H1 (cell line): ENCODE measurements at regions not wholly inside any gene's neighbourhood (a gene's known extent, or its start where the extent isn't known, plus 50 kb on each side); places are given as distances from the start of the nearest gene placed in this dataset.

Experiments used
- CTCF ChIA-PET: fragments of 300-600 bp; sonication (Branson Sonifier 250); formaldehyde crosslinking; loops from one replicate; lab custom pipeline; 2021; ENCODE audit not compliant: partially characterized antibody; lab: Charles Lee
- POLR2A ChIA-PET: fragments of 300-600 bp; sonication (Branson Sonifier 250); formaldehyde crosslinking; loops from one replicate; lab custom pipeline; 2021; ENCODE audit warnings: inconsistent platforms; ENCODE audit not compliant: partially characterized antibody; lab: Charles Lee
- DNase-seq, 2 experiments: peaks; one replicate each; pipeline versions ENCODE4 v3.0.0 to v3.0.0-alpha.2; 2010 to 2022; ENCODE audit warnings: low spot score in 2 of 2, low read depth in 1 of 2, mixed read lengths in 1 of 2
- FAIRE-seq: peaks from 2 replicates; lab custom pipeline; 2011; peaks lifted over from hg19 to GRCh38; lab: Jason Lieb, UNC
- H2AFZ ChIP-seq: 2 replicates; pipeline ENCODE4 v1.8.1; 2012; ENCODE audit warnings: low read length, inconsistent platforms
- H2AK5ac ChIP-seq: 2 replicates; pipeline ENCODE4 v1.6.1; 2013; ENCODE audit warnings: low read depth, low read length
- H2BK120ac ChIP-seq: replicated peaks from 2 replicates; pipeline ENCODE3; 2013; ENCODE audit warnings: low read depth, low read length, inconsistent platforms
- H2BK12ac ChIP-seq: 2 replicates; pipeline ENCODE4 v1.6.1; 2013; ENCODE audit warnings: low read depth, low read length
- H2BK15ac ChIP-seq: 2 replicates; pipeline ENCODE4 v1.6.1; 2013; ENCODE audit warnings: low read length
- H2BK20ac ChIP-seq: 2 replicates; pipeline ENCODE4 v1.6.1; 2013; ENCODE audit warnings: low read length
- H2BK5ac ChIP-seq: 2 replicates; pipeline ENCODE4 v1.6.1; 2013; ENCODE audit warnings: low read depth, low read length
- H3K14ac ChIP-seq: 2 replicates; pipeline ENCODE4 v1.6.1; 2013; ENCODE audit warnings: inconsistent platforms; ENCODE audit not compliant: insufficient read length
- H3K18ac ChIP-seq: 2 replicates; pipeline ENCODE4 v1.6.1; 2013; ENCODE audit warnings: low read length; ENCODE audit errors: extremely low read depth
- H3K23ac ChIP-seq: 2 replicates; pipeline ENCODE4 v1.6.1; 2013; ENCODE audit warnings: inconsistent platforms; ENCODE audit not compliant: insufficient read length
- H3K23me2 ChIP-seq: 2 replicates; pipeline ENCODE4 v1.6.1; 2013; ENCODE audit warnings: low read depth, low read length
- H3K27ac ChIP-seq: 2 replicates; pipeline ENCODE4 v1.6.1; 2011; ENCODE audit warnings: low read depth, low read length, inconsistent platforms
- H3K27me3 ChIP-seq, 4 experiments: replicated peaks in 1 of 4; 1 replicate in 1 of 4; 2 replicates in 3 of 4; pipeline versions ENCODE4 v1.6.1 to v1.8.1; 2011 to 2013; ENCODE audit warnings: low read length in 3 of 4, mild to moderate bottlenecking in 3 of 4, inconsistent platforms in 2 of 4, mixed read lengths in 2 of 4, moderate library complexity in 1 of 4; ENCODE audit not compliant: control insufficient read depth in 3 of 4, insufficient read depth in 3 of 4; ENCODE audit errors: extremely low read depth in 1 of 4
- H3K36me3 ChIP-seq, 4 experiments: 2 replicates each; pipeline versions ENCODE4 v1.6.1 to v1.8.1; 2011 to 2013; ENCODE audit warnings: mild to moderate bottlenecking in 4 of 4, low read length in 3 of 4, moderate library complexity in 2 of 4, control low read depth in 1 of 4, inconsistent platforms in 1 of 4; ENCODE audit not compliant: insufficient read depth in 4 of 4, control insufficient read depth in 2 of 4
- H3K4ac ChIP-seq: replicated peaks from 2 replicates; pipeline ENCODE3; 2013; ENCODE audit warnings: low read length, low read depth, mixed read lengths, inconsistent platforms; ENCODE audit not compliant: insufficient read length
- H3K4me1 ChIP-seq, 4 experiments: replicated peaks in 1 of 4; 1 replicate in 1 of 4; 2 replicates in 3 of 4; pipeline versions ENCODE4 v1.6.1 to v1.8.1; 2011 to 2013; ENCODE audit warnings: low read length in 3 of 4, inconsistent platforms in 2 of 4, mixed read lengths in 1 of 4; ENCODE audit not compliant: insufficient read depth in 4 of 4, control insufficient read depth in 3 of 4
- H3K4me2 ChIP-seq, 2 experiments: 2 replicates each; pipeline versions ENCODE4 v1.6.1 to v1.8.1; 2011 to 2013; ENCODE audit warnings: low read depth in 2 of 2, low read length in 2 of 2, control low read depth in 1 of 2, inconsistent platforms in 1 of 2, mild to moderate bottlenecking in 1 of 2; ENCODE audit not compliant: insufficient read depth in 1 of 2
- H3K4me3 ChIP-seq, 4 experiments: fragments of 200-600, 300-600 bp in 1 of 4; sonication (generic), shearing (Covaris generic), sonication (Bioruptor Twin) in 1 of 4; 2 replicates each; pipeline versions ENCODE4 v1.5.1 to v1.8.1; 2011 to 2016; ENCODE audit warnings: low read length in 4 of 4, low read depth in 3 of 4, control low read depth in 2 of 4, inconsistent platforms in 2 of 4, mild to moderate bottlenecking in 2 of 4, mixed read lengths in 1 of 4, moderate library complexity in 1 of 4; ENCODE audit not compliant: insufficient read depth in 2 of 4; ENCODE audit errors: extremely low read depth in 1 of 4
- H3K56ac ChIP-seq: replicated peaks from 2 replicates; pipeline ENCODE3; 2013; ENCODE audit warnings: low read depth, mild to moderate bottlenecking, mixed read lengths, low read length, inconsistent platforms; ENCODE audit not compliant: insufficient read length
- H3K79me1 ChIP-seq: 2 replicates; pipeline ENCODE4 v1.6.1; 2013; ENCODE audit warnings: low read depth, low read length, control low read depth
- H3K79me2 ChIP-seq, 2 experiments: 2 replicates each; pipeline versions ENCODE4 v1.6.1 to v1.8.1; 2012 to 2013; ENCODE audit warnings: low read length in 2 of 2, mild to moderate bottlenecking in 2 of 2, inconsistent platforms in 1 of 2; ENCODE audit not compliant: insufficient read depth in 2 of 2, control insufficient read depth in 1 of 2
- H3K9ac ChIP-seq, 4 experiments: replicated peaks in 1 of 4; 1 replicate in 1 of 4; 2 replicates in 3 of 4; pipeline versions ENCODE4 v1.6.1 to v1.8.1; 2011 to 2013; ENCODE audit warnings: low read depth in 3 of 4, low read length in 3 of 4, control low read depth in 2 of 4, mild to moderate bottlenecking in 2 of 4, moderate library complexity in 2 of 4, inconsistent platforms in 1 of 4; ENCODE audit errors: extremely low read depth in 1 of 4
- H3K9me3 ChIP-seq, 2 experiments: 2 replicates each; pipeline versions ENCODE4 v1.6.1 to v1.8.1; 2012 to 2013; ENCODE audit warnings: mild to moderate bottlenecking in 2 of 2, moderate library complexity in 2 of 2, control low read depth in 1 of 2, inconsistent platforms in 1 of 2, low read depth in 1 of 2, low read length in 1 of 2, mixed read lengths in 1 of 2; ENCODE audit not compliant: insufficient read depth in 2 of 2
- H4K20me1 ChIP-seq, 2 experiments: replicated peaks in 1 of 2; 2 replicates each; pipeline versions ENCODE3 to v1.8.1; 2011 to 2013; ENCODE audit warnings: inconsistent platforms in 2 of 2, low read length in 2 of 2, mild to moderate bottlenecking in 1 of 2; ENCODE audit not compliant: insufficient read depth in 2 of 2, control insufficient read depth in 1 of 2
- H4K5ac ChIP-seq: 2 replicates; pipeline ENCODE4 v1.6.1; 2013; ENCODE audit warnings: low read length, low read depth, mixed read lengths, inconsistent platforms; ENCODE audit not compliant: insufficient read length
- H4K8ac ChIP-seq: 2 replicates; pipeline ENCODE4 v1.8.0; 2013; ENCODE audit warnings: mild to moderate bottlenecking, moderate library complexity, low read length, inconsistent platforms; ENCODE audit not compliant: insufficient read depth; ENCODE audit errors: extremely low read depth
- H4K91ac ChIP-seq: replicated peaks from 2 replicates; pipeline ENCODE3; 2013; ENCODE audit warnings: low read length, mixed read lengths, inconsistent platforms; ENCODE audit not compliant: insufficient read length
- ASH2L ChIP-seq: fragments of 200-600, 300-600 bp; sonication (generic); IDR thresholded peaks from one replicate; pipeline ENCODE4 v1.7.1; 2017; ENCODE audit warnings: low read length
- CHD1 ChIP-seq: IDR thresholded peaks from 2 replicates; pipeline ENCODE4 v1.6.1; 2012; ENCODE audit warnings: low read depth, low read length, improper control_type of control experiment
- CREB1 ChIP-seq: IDR thresholded peaks from 2 replicates; pipeline ENCODE4 v1.6.1; 2012; ENCODE audit warnings: inconsistent platforms
- CTBP2 ChIP-seq: IDR thresholded peaks from 2 replicates; pipeline ENCODE4 v1.7.0; 2011; ENCODE audit warnings: borderline replicate concordance, mild to moderate bottlenecking, moderate library complexity, mixed read lengths, low read length; ENCODE audit not compliant: insufficient read depth, insufficient read length
- EGR1 ChIP-seq: IDR thresholded peaks from 2 replicates; pipeline ENCODE4 v1.6.1; 2011; ENCODE audit warnings: low read depth, low read length, borderline replicate concordance
- POLR2AphosphoS5 ChIP-seq: IDR thresholded peaks from 2 replicates; pipeline ENCODE4 v1.6.1; 2011; ENCODE audit warnings: low read depth, low read length
- RFX5 ChIP-seq: IDR thresholded peaks from 2 replicates; pipeline ENCODE4 v1.6.1; 2011; ENCODE audit warnings: low read depth, low read length, improper control_type of control experiment, borderline replicate concordance
- RXRA ChIP-seq: IDR thresholded peaks from 2 replicates; pipeline ENCODE4 v1.6.1; 2011; ENCODE audit warnings: low read depth, mild to moderate bottlenecking, low read length, moderate library complexity; ENCODE audit not compliant: insufficient read depth
- SRF ChIP-seq: IDR thresholded peaks from 2 replicates; pipeline ENCODE4 v1.6.1; 2011; ENCODE audit warnings: mild to moderate bottlenecking, low read depth, low read length, moderate library complexity
- SUZ12 ChIP-seq: fragments of 200-600 bp; sonication (generic); IDR thresholded peaks from 2 replicates; pipeline ENCODE4 v1.6.1; 2012; ENCODE audit warnings: mild to moderate bottlenecking, inconsistent platforms, low read length, moderate library complexity, mixed read lengths
- TAF1 ChIP-seq: IDR thresholded peaks from 2 replicates; pipeline ENCODE4 v1.6.1; 2011; ENCODE audit warnings: mild to moderate bottlenecking, low read depth, low read length
- TBP ChIP-seq: IDR thresholded peaks from 2 replicates; pipeline ENCODE4 v1.6.1; 2011; ENCODE audit warnings: low read depth, low read length, improper control_type of control experiment
- TEAD4 ChIP-seq: IDR thresholded peaks from 2 replicates; pipeline ENCODE4 v1.6.1; 2012; ENCODE audit warnings: low read depth, low read length, inconsistent platforms, mixed read lengths
- WGBS, 2 experiments: shearing (Covaris generic) in 1 of 2; methylation state at CpG; one replicate each; pipeline versions ENCODE4 v1.1.6 to v1.1.7; 2013 to 2015; ENCODE audit warnings: low lambda C conversion rate in 2 of 2, mixed read lengths in 2 of 2, inconsistent platforms in 1 of 2, low coverage in 1 of 2, missing lambda C conversion rate in 1 of 2; ENCODE audit not compliant: insufficient replicate concordance in 2 of 2, insufficient coverage in 1 of 2, insufficient read length in 1 of 2; ENCODE audit errors: extremely low coverage in 1 of 2, missing lambda C conversion rate in 1 of 2; 5-methylcytosine and 5-hydroxymethylcytosine counted together

GRCh38 chrX:129039176-129039575, 484.1 kb downstream of the SMARCA1 start:
- Histone ChIP-seq H2AK5ac (no peak overlapping the region), H3K79me1 (no peaks in the 10 kb centered on the region), H2BK15ac (no peak overlapping the region), H4K91ac (no peak overlapping the region), H2BK120ac (no peak overlapping the region), H3K27me3 (no peaks in the 10 kb centered on the region), H2BK5ac (no peak overlapping the region), H2BK20ac (no peak overlapping the region), H3K4me3 (no peak overlapping the region), H3K4me2 (no peak overlapping the region), H3K27ac (no peak overlapping the region), H2BK12ac (no peak overlapping the region), H4K5ac (no peak overlapping the region), H3K18ac (no peak overlapping the region), H3K4ac (no peak overlapping the region), H2AFZ (no peak overlapping the region), H3K9me3 (peaks cover 4 to 11% of the 10 kb centered on the region in 2 experiments; a peak in 3 of 4 replicates), H3K79me2 (no peaks in the 10 kb centered on the region), H4K20me1 (no peaks in the 10 kb centered on the region), H4K8ac (no peak overlapping the region), H3K23ac (no peak overlapping the region), H3K9ac (no peak overlapping the region), H3K14ac (no peak overlapping the region), H3K36me3 (0 out of 8 replicates have a peak, but pooled peaks cover 0 to 4% (median 0%) of the 10 kb centered on the region in 4 experiments), H3K56ac (no peak overlapping the region), H3K4me1 (no peaks in the 10 kb centered on the region), H3K23me2 (no peaks in the 10 kb centered on the region)
- no peak for TF ChIP-seq SRF
- no peak for TF ChIP-seq CHD1
- TF ChIP-seq RFX5: no peak
- TF ChIP-seq POLR2AphosphoS5: no peak
- no peak for TF ChIP-seq CTBP2
- TF ChIP-seq TBP: no peak
- no peak for TF ChIP-seq RXRA
- no peak for TF ChIP-seq TEAD4
- no peak for TF ChIP-seq SUZ12
- no peak for TF ChIP-seq EGR1
- no peak for TF ChIP-seq CREB1
- TF ChIP-seq TAF1: no peak
- TF ChIP-seq ASH2L: no peak
- FAIRE-seq (no peak), DNase-seq (no peak)
- WGBS, 2 experiments: 85% methylated on average over 4 of the region's 7 CpGs; no CpG with 5 or more reads in 1 of the 2 experiments
- ChIA-PET POLR2A (no interaction called here), CTCF (interaction anchor here (1.0 kb wide), 1 partner anchor 76 kb away, joined by 3 read pairs; no protein-coding TSS in a partner anchor)
